ENCODE measurements at regions not wholly inside any gene's neighbourhood (a gene's known extent, or its start where the extent isn't known, plus 50 kb on each side); places are given as distances from the start of the nearest gene placed in this dataset.

DNA sequence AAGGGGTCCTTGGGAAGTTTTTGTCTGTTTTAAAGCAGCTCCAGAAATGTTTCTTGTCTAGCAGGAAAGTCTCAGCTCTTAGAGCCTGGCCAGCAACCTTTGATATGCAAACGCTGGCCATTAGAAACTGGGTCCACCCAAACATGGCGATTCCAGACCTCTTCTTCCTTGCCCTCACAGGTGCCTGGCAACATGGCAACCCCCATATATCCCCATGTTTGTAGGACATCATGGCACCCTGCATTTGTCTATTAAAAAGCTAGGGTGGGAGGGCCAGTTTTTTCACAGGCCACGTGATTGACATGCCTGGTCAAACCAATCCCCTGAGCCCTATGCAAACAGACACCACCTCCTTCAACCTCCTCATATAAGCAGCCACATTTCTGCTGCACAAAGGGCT is 848.7 kb upstream of the FOXG1 start:
- TF ChIP-seq ZNF549 (tag by site-specific recombination; IDR thresholded peaks at IDR 0.05) (no peak), ZNF521 (tag by site-specific recombination; IDR thresholded peaks at IDR 0.05) (no peak), ZBTB10 (tag by site-specific recombination; IDR thresholded peaks at IDR 0.05) (no peak), ZNF548 (tag by site-specific recombination; IDR thresholded peaks at IDR 0.05) (no peak), TCF7L2 (IDR thresholded peaks at IDR 0.05; ENCODE audit: borderline replicate concordance, low read depth, low read length) (no peak), ZNF623 (tag by site-specific recombination; IDR thresholded peaks at IDR 0.05) (no peak), YY2 (tag by site-specific recombination; IDR thresholded peaks at IDR 0.05) (no peak), ZNF670 (tag by site-specific recombination; IDR thresholded peaks at IDR 0.05; ENCODE audit: low read depth) (no peak), HIC1 (tag by site-specific recombination; IDR thresholded peaks at IDR 0.05) (no peak), IKZF3 (tag by site-specific recombination; IDR thresholded peaks at IDR 0.05) (no peak), ZNF501 (tag by site-specific recombination; IDR thresholded peaks at IDR 0.05) (no peak), ZNF121 (tag by site-specific recombination; IDR thresholded peaks at IDR 0.05) (no peak), BCL11A (tag by site-specific recombination; IDR thresholded peaks at IDR 0.05; ENCODE audit: low read depth) (no peak), ZNF621 (tag by site-specific recombination; IDR thresholded peaks at IDR 0.05) (no peak), ZNF174 (tag by site-specific recombination; IDR thresholded peaks at IDR 0.05) (no peak), ZNF776 (tag by site-specific recombination; IDR thresholded peaks at IDR 0.05; ENCODE audit: borderline replicate concordance) (no peak)
- TF ChIP-seq, protein P1, sequence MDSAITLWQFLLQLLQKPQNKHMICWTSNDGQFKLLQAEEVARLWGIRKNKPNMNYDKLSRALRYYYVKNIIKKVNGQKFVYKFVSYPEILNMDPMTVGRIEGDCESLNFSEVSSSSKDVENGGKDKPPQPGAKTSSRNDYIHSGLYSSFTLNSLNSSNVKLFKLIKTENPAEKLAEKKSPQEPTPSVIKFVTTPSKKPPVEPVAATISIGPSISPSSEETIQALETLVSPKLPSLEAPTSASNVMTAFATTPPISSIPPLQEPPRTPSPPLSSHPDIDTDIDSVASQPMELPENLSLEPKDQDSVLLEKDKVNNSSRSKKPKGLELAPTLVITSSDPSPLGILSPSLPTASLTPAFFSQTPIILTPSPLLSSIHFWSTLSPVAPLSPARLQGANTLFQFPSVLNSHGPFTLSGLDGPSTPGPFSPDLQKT (IDR thresholded peaks at IDR 0.05; ENCODE audit: borderline replicate concordance, low read depth, low read length), result no peak
- no peaks in the 10 kb centered on the region for H3K4me1 ChIP-seq (ENCODE audit: control insufficient read depth, insufficient read depth, low read length)
- ChIA-PET POLR2A (no interaction called here), CTCF (no interaction called here)
- H3K36me3 ChIP-seq (ENCODE audit: control insufficient read depth in 2 of 2, insufficient read depth in 1 of 2, low read length in 2 of 2), result no peaks in the 10 kb centered on the region
- H3K27ac ChIP-seq (ENCODE audit: extremely low read depth, low read depth, low read length), result no peak overlapping the region
- no peak overlapping the region for H3K4me3 ChIP-seq (ENCODE audit: low read depth, low read length)
- no peaks in the 10 kb centered on the region for H3K9me3 ChIP-seq (ENCODE audit: control insufficient read depth, insufficient read depth, low read depth, low read length)

- Histone ChIP-seq H3K9me3 (ENCODE audit: control insufficient read depth, insufficient read depth, low read depth, low read length) (no peaks in the 10 kb centered on the region), H3K27ac (ENCODE audit: extremely low read depth, low read depth, low read length) (no peak overlapping the region), H3K4me3 (ENCODE audit: low read depth, low read length) (no peak overlapping the region), H3K36me3 (ENCODE audit: control insufficient read depth in 2 of 2, insufficient read depth in 1 of 2, low read length in 2 of 2) (no peaks in the 10 kb centered on the region), H3K4me1 (ENCODE audit: control insufficient read depth, insufficient read depth, low read length) (no peaks in the 10 kb centered on the region)
- CTCF ChIA-PET, result no interaction called here
- TF ChIP-seq, protein P2, sequence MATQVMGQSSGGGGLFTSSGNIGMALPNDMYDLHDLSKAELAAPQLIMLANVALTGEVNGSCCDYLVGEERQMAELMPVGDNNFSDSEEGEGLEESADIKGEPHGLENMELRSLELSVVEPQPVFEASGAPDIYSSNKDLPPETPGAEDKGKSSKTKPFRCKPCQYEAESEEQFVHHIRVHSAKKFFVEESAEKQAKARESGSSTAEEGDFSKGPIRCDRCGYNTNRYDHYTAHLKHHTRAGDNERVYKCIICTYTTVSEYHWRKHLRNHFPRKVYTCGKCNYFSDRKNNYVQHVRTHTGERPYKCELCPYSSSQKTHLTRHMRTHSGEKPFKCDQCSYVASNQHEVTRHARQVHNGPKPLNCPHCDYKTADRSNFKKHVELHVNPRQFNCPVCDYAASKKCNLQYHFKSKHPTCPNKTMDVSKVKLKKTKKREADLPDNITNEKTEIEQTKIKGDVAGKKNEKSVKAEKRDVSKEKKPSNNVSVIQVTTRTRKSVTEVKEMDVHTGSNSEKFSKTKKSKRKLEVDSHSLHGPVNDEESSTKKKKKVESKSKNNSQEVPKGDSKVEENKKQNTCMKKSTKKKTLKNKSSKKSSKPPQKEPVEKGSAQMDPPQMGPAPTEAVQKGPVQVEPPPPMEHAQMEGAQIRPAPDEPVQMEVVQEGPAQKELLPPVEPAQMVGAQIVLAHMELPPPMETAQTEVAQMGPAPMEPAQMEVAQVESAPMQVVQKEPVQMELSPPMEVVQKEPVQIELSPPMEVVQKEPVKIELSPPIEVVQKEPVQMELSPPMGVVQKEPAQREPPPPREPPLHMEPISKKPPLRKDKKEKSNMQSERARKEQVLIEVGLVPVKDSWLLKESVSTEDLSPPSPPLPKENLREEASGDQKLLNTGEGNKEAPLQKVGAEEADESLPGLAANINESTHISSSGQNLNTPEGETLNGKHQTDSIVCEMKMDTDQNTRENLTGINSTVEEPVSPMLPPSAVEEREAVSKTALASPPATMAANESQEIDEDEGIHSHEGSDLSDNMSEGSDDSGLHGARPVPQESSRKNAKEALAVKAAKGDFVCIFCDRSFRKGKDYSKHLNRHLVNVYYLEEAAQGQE (tag by site-specific recombination; IDR thresholded peaks at IDR 0.05), result no peak
- TF ChIP-seq ZNF560 (tag by site-specific recombination; IDR thresholded peaks at IDR 0.05; ENCODE audit: borderline replicate concordance), result no peak
- TF ChIP-seq, protein P1 (IDR thresholded peaks at IDR 0.05; ENCODE audit: borderline replicate concordance, low read depth, low read length), result no peak
- TF ChIP-seq ZNF354C (tag by site-specific recombination; IDR thresholded peaks at IDR 0.05; ENCODE audit: borderline replicate concordance, low read depth), result no peak
- no peak for TF ChIP-seq PRDM1 (tag by site-specific recombination; IDR thresholded peaks at IDR 0.05)
- TF ChIP-seq ZNF214 (tag by site-specific recombination; IDR thresholded peaks at IDR 0.05; ENCODE audit: borderline replicate concordance), result no peak
- TF ChIP-seq ZFP69B (tag by site-specific recombination; IDR thresholded peaks at IDR 0.05), result no peak
- TF ChIP-seq ZNF792 (tag by site-specific recombination; IDR thresholded peaks at IDR 0.05), result no peak
- TF ChIP-seq ZNF623 (tag by site-specific recombination; IDR thresholded peaks at IDR 0.05), result no peak
- no peak for TF ChIP-seq ZNF10 (tag by site-specific recombination; IDR thresholded peaks at IDR 0.05)
- TF ChIP-seq ZBTB1 (tag by site-specific recombination; IDR thresholded peaks at IDR 0.05), result no peak
- POLR2A ChIA-PET, result no interaction called here
These were observed 839.1 kb upstream of the FOXG1 start for GRCh38 chr14:27927519-27927918.

All from HEK293 (cell line).